ENCODE measurements at regions not wholly inside any gene's neighbourhood (a gene's known extent, or its start where the extent isn't known, plus 50 kb on each side); places are given as distances from the start of the nearest gene placed in this dataset.

GRCh38 chr12:13834241-13834640 is 147.2 kb downstream of the GRIN2B start:
- POLR2A ChIA-PET (ENCODE audit: unreplicated experiment): no interaction called here

GRCh38 chr12:13817131-13817530 is 164.3 kb downstream of the GRIN2B start:
- Histone ChIP-seq H3K79me2 (ENCODE audit: low read length) (no peaks in the 10 kb centered on the region), H3K9ac (ENCODE audit: low read length) (no peak overlapping the region), H3K36me3 (ENCODE audit: low read depth, low read length) (no peaks in the 10 kb centered on the region), H3K9me3 (ENCODE audit: low read length) (no peaks in the 10 kb centered on the region), H3K4me1 (ENCODE audit: insufficient read depth, low read length) (no peaks in the 10 kb centered on the region), H2AFZ (ENCODE audit: low read length) (no peak overlapping the region), H3K4me3 (ENCODE audit: low read length) (no peak overlapping the region), H3F3A (ENCODE audit: low read length, unreplicated experiment) (no peaks in the 10 kb centered on the region), H4K20me1 (ENCODE audit: low read length) (no peaks in the 10 kb centered on the region), H3K9me2 (replicated peaks; ENCODE audit: low read length) (no peaks in the 10 kb centered on the region), H3K27ac (ENCODE audit: low read length) (no peak overlapping the region), H3K4me2 (ENCODE audit: low read length) (no peak overlapping the region), H3K27me3 (ENCODE audit: low read length) (peaks cover 27% of the 10 kb centered on the region)
- ChIA-PET CTCF (no interaction called here), POLR2A (ENCODE audit: unreplicated experiment) (no interaction called here)
- intact Hi-C loops (cut with micrococcal nuclease): no loop called here
- no peak for ATAC-seq
- no peak for DNase-seq
- TF ChIP-seq CTCF (conservative IDR thresholded peaks at IDR 0.05; ENCODE audit: low read depth, low read length) (no peak), EZH2 (IDR thresholded peaks at IDR 0.05; ENCODE audit: low read length, unreplicated experiment) (no peak), EZH2phosphoT487 (IDR thresholded peaks at IDR 0.05; ENCODE audit: borderline replicate concordance, low read length) (no peak)
- BruUV-seq (replicated peaks): no TSS peak

More at GRCh38 chr12:13834241-13834640, 147.2 kb downstream of the GRIN2B start:
- Histone ChIP-seq H3K27me3 (ENCODE audit: low read length) (peaks cover 16% of the 10 kb centered on the region; the same call in 1 of the 2 replicates), H3K9ac (ENCODE audit: low read length) (no peak overlapping the region), H2AFZ (ENCODE audit: low read length) (no peak overlapping the region), H3K4me2 (ENCODE audit: low read length) (no peak overlapping the region), H3F3A (ENCODE audit: low read length, unreplicated experiment) (no peaks in the 10 kb centered on the region), H3K79me2 (ENCODE audit: low read length) (no peaks in the 10 kb centered on the region), H3K4me1 (ENCODE audit: insufficient read depth, low read length) (no peaks in the 10 kb centered on the region), H3K27ac (ENCODE audit: low read length) (no peak overlapping the region), H3K36me3 (ENCODE audit: low read depth, low read length) (no peaks in the 10 kb centered on the region), H3K9me3 (ENCODE audit: low read length) (no peaks in the 10 kb centered on the region), H3K9me2 (replicated peaks; ENCODE audit: low read length) (no peaks in the 10 kb centered on the region), H3K4me3 (ENCODE audit: low read length) (no peak overlapping the region), H4K20me1 (ENCODE audit: low read length) (no peaks in the 10 kb centered on the region)
- DNase-seq: no peak
- BruUV-seq (replicated peaks): no TSS peak
- intact Hi-C loops (cut with micrococcal nuclease): no loop called here
- TF ChIP-seq EZH2 (IDR thresholded peaks at IDR 0.05; ENCODE audit: low read length, unreplicated experiment): no peak
- TF ChIP-seq EZH2phosphoT487 (IDR thresholded peaks at IDR 0.05; ENCODE audit: borderline replicate concordance, low read length): no peak
- no peak for TF ChIP-seq CTCF (conservative IDR thresholded peaks at IDR 0.05; ENCODE audit: low read depth, low read length)
- CTCF ChIA-PET: no interaction called here
- no peak for ATAC-seq

GRCh38 chr12:13816394-13816793 is 165.0 kb downstream of the GRIN2B start:
- intact Hi-C loops (cut with micrococcal nuclease): no loop called here
- TF ChIP-seq EZH2 (IDR thresholded peaks at IDR 0.05; ENCODE audit: low read length, unreplicated experiment) (no peak), EZH2phosphoT487 (IDR thresholded peaks at IDR 0.05; ENCODE audit: borderline replicate concordance, low read length) (no peak), CTCF (conservative IDR thresholded peaks at IDR 0.05; ENCODE audit: low read depth, low read length) (no peak)
- H3F3A ChIP-seq (ENCODE audit: low read length, unreplicated experiment): no peaks in the 10 kb centered on the region
- H3K9me3 ChIP-seq (ENCODE audit: low read length): no peaks in the 10 kb centered on the region
- H3K79me2 ChIP-seq (ENCODE audit: low read length): no peaks in the 10 kb centered on the region
- peaks cover 22% of the 10 kb centered on the region for H3K27me3 ChIP-seq (ENCODE audit: low read length)
- BruUV-seq (replicated peaks): no TSS peak
- no peak overlapping the region for H3K4me2 ChIP-seq (ENCODE audit: low read length)
- H3K9me2 ChIP-seq (replicated peaks; ENCODE audit: low read length): no peaks in the 10 kb centered on the region
- no peaks in the 10 kb centered on the region for H4K20me1 ChIP-seq (ENCODE audit: low read length)
- no peak overlapping the region for H3K4me3 ChIP-seq (ENCODE audit: low read length)
- ATAC-seq (no peak), DNase-seq (no peak)
- H3K4me1 ChIP-seq (ENCODE audit: insufficient read depth, low read length): no peaks in the 10 kb centered on the region
- POLR2A ChIA-PET (ENCODE audit: unreplicated experiment): no interaction called here
- CTCF ChIA-PET: no interaction called here
- H3K9ac ChIP-seq (ENCODE audit: low read length): no peak overlapping the region
- H3K36me3 ChIP-seq (ENCODE audit: low read depth, low read length): no peaks in the 10 kb centered on the region
- H3K27ac ChIP-seq (ENCODE audit: low read length): no peak overlapping the region
- no peak overlapping the region for H2AFZ ChIP-seq (ENCODE audit: low read length)
